PC-9 (cell line): ENCODE measurements at regions not wholly inside any gene's neighbourhood (a gene's known extent, or its start where the extent isn't known, plus 50 kb on each side); places are given as distances from the start of the nearest gene placed in this dataset.

ENCODE experiments used
- CTCF ChIP-seq: fragments of 200-600 bp; sonication (generic); conservative IDR thresholded peaks from 2 replicates; pipeline ENCODE4 v1.6.1; 2017; ENCODE audit warnings: mixed run types, antibody characterized with exemption, mild to moderate bottlenecking, moderate library complexity
- EZH2 ChIP-seq: fragments of 200-600 bp; sonication (generic); IDR thresholded peaks from 2 replicates; pipeline ENCODE4 v1.8.0; 2017; ENCODE audit warnings: antibody characterized with exemption, low read depth

GRCh38 chr17:73720187-73720834 lies 76.1 kb upstream of the SDK2 start:
- TF ChIP-seq CTCF: no peak
- no peak for TF ChIP-seq EZH2
